Ectodermal cell (in vitro differentiated cells): ENCODE measurements at regions not wholly inside any gene's neighbourhood (a gene's known extent, or its start where the extent isn't known, plus 50 kb on each side); places are given as distances from the start of the nearest gene placed in this dataset.

ENCODE experiments used
- H3K27ac ChIP-seq: 2 replicates; pipeline ENCODE4 v1.7.0; 2013; ENCODE audit warnings: mild to moderate bottlenecking, low read depth, low read length; ENCODE audit not compliant: insufficient read depth, poor library complexity, severe bottlenecking
- H3K27me3 ChIP-seq: 2 replicates; pipeline ENCODE4 v1.7.0; 2013; ENCODE audit warnings: mild to moderate bottlenecking, low read length; ENCODE audit not compliant: insufficient read depth, control insufficient read depth, poor library complexity, severe bottlenecking
- H3K36me3 ChIP-seq: one replicate; pipeline ENCODE4 v1.7.0; 2013; ENCODE audit warnings: low read length; ENCODE audit not compliant: control insufficient read depth, insufficient read depth
- H3K4me1 ChIP-seq: one replicate; pipeline ENCODE4 v1.7.0; 2013; ENCODE audit warnings: low read length; ENCODE audit not compliant: control insufficient read depth, insufficient read depth
- H3K4me3 ChIP-seq: 2 replicates; pipeline ENCODE4 v1.7.0; 2013; ENCODE audit warnings: low read depth, low read length, control low read depth; ENCODE audit not compliant: insufficient read depth
- H3K9me3 ChIP-seq: 2 replicates; pipeline ENCODE4 v1.7.0; 2013; ENCODE audit warnings: mild to moderate bottlenecking, low read length, moderate library complexity; ENCODE audit not compliant: control insufficient read depth
- WGBS, 2 experiments: methylation state at CpG; one replicate each; pipeline ENCODE4 v1.1.7; 2013; ENCODE audit warnings: missing lambda C conversion rate in 2 of 2; 5-methylcytosine and 5-hydroxymethylcytosine counted together

GRCh38 chr22:49426098-49426497 is 401.6 kb downstream of the BRD1 start:
- Histone ChIP-seq H3K27ac (no peak overlapping the region), H3K9me3 (no peaks in the 10 kb centered on the region), H3K4me3 (no peak overlapping the region), H3K27me3 (no peaks in the 10 kb centered on the region), H3K36me3 (no peaks in the 10 kb centered on the region), H3K4me1 (no peaks in the 10 kb centered on the region)
- WGBS, 2 experiments, result 86 to 87% methylated on average over 7 of the region's 7 CpGs

DNA sequence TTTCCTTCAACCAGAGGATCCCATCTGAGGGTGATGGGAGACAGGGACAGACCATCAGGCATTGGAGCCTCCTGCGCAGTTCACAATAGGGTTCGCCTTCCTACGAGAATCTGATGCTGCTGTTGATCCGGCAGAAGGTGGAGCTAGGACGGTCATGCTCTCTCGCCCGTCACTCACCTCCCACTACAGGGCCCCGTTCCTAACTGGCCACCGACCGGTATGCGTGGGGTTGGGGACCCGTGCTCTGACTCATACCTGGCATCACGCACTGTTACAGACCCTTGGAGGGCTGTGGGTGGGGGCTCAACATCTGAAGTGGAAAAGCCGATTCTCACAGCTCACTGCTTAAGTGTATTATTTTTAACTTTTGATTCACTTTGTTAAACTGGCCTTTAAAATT is 402.3 kb downstream of the BRD1 start:
- Histone ChIP-seq H3K36me3 (no peaks in the 10 kb centered on the region), H3K4me3 (no peak overlapping the region), H3K9me3 (no peaks in the 10 kb centered on the region), H3K27me3 (no peaks in the 10 kb centered on the region), H3K27ac (no peak overlapping the region), H3K4me1 (no peaks in the 10 kb centered on the region)
- WGBS, 2 experiments, result 81% methylated on average over 13 to 14 of the region's 14 CpGs

- H3K36me3 ChIP-seq, result no peaks in the 10 kb centered on the region
- 92 to 96% methylated on average over 9 of the region's 10 CpGs for WGBS, 2 experiments
- H3K27me3 ChIP-seq, result no peaks in the 10 kb centered on the region
- no peaks in the 10 kb centered on the region for H3K4me1 ChIP-seq
- no peak overlapping the region for H3K4me3 ChIP-seq
- H3K27ac ChIP-seq, result no peak overlapping the region
- H3K9me3 ChIP-seq, result no peaks in the 10 kb centered on the region
Observed at GRCh38 chr22:49424893-49425270, 402.8 kb downstream of the BRD1 start.

GRCh38 chr22:49423125-49423650 is 404.5 kb downstream of the BRD1 start:
- Histone ChIP-seq H3K36me3 (no peaks in the 10 kb centered on the region), H3K4me1 (no peaks in the 10 kb centered on the region), H3K9me3 (no peaks in the 10 kb centered on the region), H3K27ac (no peak overlapping the region), H3K4me3 (no peak overlapping the region), H3K27me3 (no peaks in the 10 kb centered on the region)
- WGBS, 2 experiments, result 92 to 94% methylated on average over 17 of the region's 17 CpGs

GRCh38 chr22:49422701-49423100 is 405.0 kb downstream of the BRD1 start:
- H3K4me1 ChIP-seq, result no peaks in the 10 kb centered on the region
- H3K4me3 ChIP-seq, result no peak overlapping the region
- H3K27me3 ChIP-seq, result no peaks in the 10 kb centered on the region
- H3K27ac ChIP-seq, result no peak overlapping the region
- WGBS, 2 experiments, result 85 to 93% methylated on average over 2 of the region's 2 CpGs
- H3K9me3 ChIP-seq, result no peaks in the 10 kb centered on the region
- H3K36me3 ChIP-seq, result no peaks in the 10 kb centered on the region

- Histone ChIP-seq H3K9me3 (no peaks in the 10 kb centered on the region), H3K36me3 (no peaks in the 10 kb centered on the region), H3K27ac (no peak overlapping the region), H3K4me3 (no peak overlapping the region), H3K27me3 (no peaks in the 10 kb centered on the region), H3K4me1 (no peaks in the 10 kb centered on the region)
- 91% methylated on average over 13 of the region's 13 CpGs for WGBS, 2 experiments
Observed at GRCh38 chr22:49420651-49421050, 407.0 kb downstream of the BRD1 start.

GRCh38 chr22:49419661-49420060 is 408.0 kb downstream of the BRD1 start:
- no peaks in the 10 kb centered on the region for H3K36me3 ChIP-seq
- H3K4me1 ChIP-seq, result no peaks in the 10 kb centered on the region
- 93 to 96% methylated on average over 6 of the region's 6 CpGs for WGBS, 2 experiments
- no peak overlapping the region for H3K4me3 ChIP-seq
- no peaks in the 10 kb centered on the region for H3K27me3 ChIP-seq
- H3K27ac ChIP-seq, result no peak overlapping the region
- no peaks in the 10 kb centered on the region for H3K9me3 ChIP-seq

- Histone ChIP-seq H3K4me1 (no peaks in the 10 kb centered on the region), H3K27me3 (no peaks in the 10 kb centered on the region), H3K4me3 (no peak overlapping the region), H3K27ac (no peak overlapping the region), H3K9me3 (no peaks in the 10 kb centered on the region), H3K36me3 (no peaks in the 10 kb centered on the region)
- WGBS, 2 experiments, result 86 to 92% methylated on average over 12 of the region's 12 CpGs
Observed at GRCh38 chr22:49418943-49419342, 408.7 kb downstream of the BRD1 start.

- 94 to 95% methylated on average over 39 of the region's 39 CpGs for WGBS, 2 experiments
Observed at GRCh38 chr22:49418341-49418894, 409.3 kb downstream of the BRD1 start.

DNA sequence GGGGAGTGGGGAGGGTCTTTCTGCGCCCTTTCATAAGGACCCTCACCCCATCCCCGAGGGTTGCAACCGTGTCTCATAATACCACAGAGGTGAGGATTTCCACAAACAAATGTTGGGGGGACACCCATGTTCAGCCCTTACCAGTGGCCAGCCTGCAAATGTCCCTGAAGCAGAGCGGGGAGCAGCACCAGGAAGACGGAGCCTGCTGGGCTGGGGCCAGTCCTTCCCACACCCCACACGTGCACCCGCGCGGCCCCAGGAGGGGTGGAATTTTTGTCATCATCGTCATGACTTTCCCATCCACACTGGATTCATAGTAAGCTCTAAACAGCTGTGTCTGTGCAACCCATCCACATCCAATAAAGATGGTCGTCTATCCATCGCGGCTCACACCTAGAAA is 409.8 kb downstream of the BRD1 start:
- no peaks in the 10 kb centered on the region for H3K4me1 ChIP-seq
- H3K9me3 ChIP-seq, result no peaks in the 10 kb centered on the region
- no peak overlapping the region for H3K27ac ChIP-seq
- no peaks in the 10 kb centered on the region for H3K36me3 ChIP-seq
- no peaks in the 10 kb centered on the region for H3K27me3 ChIP-seq
- WGBS, 2 experiments, result 93 to 94% methylated on average over 13 of the region's 13 CpGs
- H3K4me3 ChIP-seq, result no peak overlapping the region

More at GRCh38 chr22:49418341-49418894, 409.3 kb downstream of the BRD1 start:
- Histone ChIP-seq H3K27ac (no peak overlapping the region), H3K9me3 (no peaks in the 10 kb centered on the region), H3K4me1 (no peaks in the 10 kb centered on the region), H3K27me3 (no peaks in the 10 kb centered on the region), H3K36me3 (no peaks in the 10 kb centered on the region), H3K4me3 (no peak overlapping the region)

GRCh38 chr22:49417326-49417725 is 410.3 kb downstream of the BRD1 start:
- H3K27me3 ChIP-seq, result no peaks in the 10 kb centered on the region
- no peak overlapping the region for H3K27ac ChIP-seq
- no peaks in the 10 kb centered on the region for H3K36me3 ChIP-seq
- H3K4me1 ChIP-seq, result no peaks in the 10 kb centered on the region
- 95 to 97% methylated on average over 7 of the region's 7 CpGs for WGBS, 2 experiments
- no peaks in the 10 kb centered on the region for H3K9me3 ChIP-seq
- no peak overlapping the region for H3K4me3 ChIP-seq
